Ishikawa (cell line): ENCODE measurements at regions not wholly inside any gene's neighbourhood (a gene's known extent, or its start where the extent isn't known, plus 50 kb on each side); places are given as distances from the start of the nearest gene placed in this dataset.

ENCODE experiments used
- CEBPB ChIP-seq: IDR thresholded peaks from 2 replicates; pipeline ENCODE4 v1.6.1; 2012
- CREB1 ChIP-seq: IDR thresholded peaks from 2 replicates; pipeline ENCODE4 v1.6.1; 2012; ENCODE audit warnings: low read depth
- EGR1 ChIP-seq: IDR thresholded peaks from 2 replicates; pipeline ENCODE4 v1.6.1; 2012
- EP300 ChIP-seq: IDR thresholded peaks from 2 replicates; pipeline ENCODE4 v1.6.1; 2012; ENCODE audit warnings: borderline replicate concordance
- FOXM1 ChIP-seq: IDR thresholded peaks from 2 replicates; pipeline ENCODE4 v1.6.1; 2012; ENCODE audit warnings: low read depth, borderline replicate concordance
- NFIC ChIP-seq: IDR thresholded peaks from 2 replicates; pipeline ENCODE4 v1.6.1; 2012
- RAD21 ChIP-seq: IDR thresholded peaks from 2 replicates; pipeline ENCODE4 v1.6.1; 2012; ENCODE audit warnings: low read depth
- TAF1 ChIP-seq: IDR thresholded peaks from 2 replicates; pipeline ENCODE4 v1.6.1; 2012; ENCODE audit warnings: low read depth, mild to moderate bottlenecking
- TCF12 ChIP-seq: IDR thresholded peaks from 2 replicates; pipeline ENCODE4 v1.6.1; 2012; ENCODE audit warnings: low read depth
- TEAD4 ChIP-seq: IDR thresholded peaks from 2 replicates; pipeline ENCODE4 v1.6.1; 2012
- USF1 ChIP-seq: IDR thresholded peaks from 2 replicates; pipeline ENCODE4 v1.6.1; 2012
- YY1 ChIP-seq: IDR thresholded peaks from 2 replicates; pipeline ENCODE4 v1.6.1; 2012; ENCODE audit warnings: low read depth
- ZBTB7A ChIP-seq: IDR thresholded peaks from 2 replicates; pipeline ENCODE4 v1.6.1; 2012; ENCODE audit warnings: low read depth
- TF ChIP-seq, protein P1 (sequence below): IDR thresholded peaks from 2 replicates; pipeline ENCODE4 v1.6.1; 2012; ENCODE audit warnings: low read depth, mild to moderate bottlenecking
- TF ChIP-seq, protein P2 (sequence below): IDR thresholded peaks from 2 replicates; pipeline ENCODE4 v1.6.1; 2012

DNA sequence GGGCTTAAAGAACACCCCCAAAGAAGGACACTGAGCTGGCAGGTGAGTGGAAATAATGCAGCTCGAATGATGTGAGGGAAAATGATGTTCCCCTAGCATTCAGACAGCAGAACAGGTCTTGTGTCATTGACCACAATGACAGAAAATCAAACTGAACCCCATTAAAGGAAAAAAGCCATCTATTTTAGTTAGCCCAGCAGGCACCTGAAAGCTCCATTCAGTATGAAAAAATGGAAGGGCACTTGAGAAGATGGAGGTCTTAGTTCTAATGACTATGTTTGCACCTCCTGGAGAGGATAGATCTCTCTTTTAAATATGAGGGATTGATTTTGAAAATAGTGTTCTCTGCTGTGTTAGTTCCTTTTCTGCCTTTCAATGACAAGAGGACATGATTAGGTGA, 323.1 kb downstream of the NKX6-1 start:
- TF ChIP-seq CEBPB (no peak), ZBTB7A (no peak), EP300 (no peak), TAF1 (no peak), TEAD4 (no peak), CREB1 (no peak), TCF12 (no peak), EGR1 (no peak), FOXM1 (no peak), RAD21 (no peak), USF1 (no peak)
- TF ChIP-seq, protein P1, sequence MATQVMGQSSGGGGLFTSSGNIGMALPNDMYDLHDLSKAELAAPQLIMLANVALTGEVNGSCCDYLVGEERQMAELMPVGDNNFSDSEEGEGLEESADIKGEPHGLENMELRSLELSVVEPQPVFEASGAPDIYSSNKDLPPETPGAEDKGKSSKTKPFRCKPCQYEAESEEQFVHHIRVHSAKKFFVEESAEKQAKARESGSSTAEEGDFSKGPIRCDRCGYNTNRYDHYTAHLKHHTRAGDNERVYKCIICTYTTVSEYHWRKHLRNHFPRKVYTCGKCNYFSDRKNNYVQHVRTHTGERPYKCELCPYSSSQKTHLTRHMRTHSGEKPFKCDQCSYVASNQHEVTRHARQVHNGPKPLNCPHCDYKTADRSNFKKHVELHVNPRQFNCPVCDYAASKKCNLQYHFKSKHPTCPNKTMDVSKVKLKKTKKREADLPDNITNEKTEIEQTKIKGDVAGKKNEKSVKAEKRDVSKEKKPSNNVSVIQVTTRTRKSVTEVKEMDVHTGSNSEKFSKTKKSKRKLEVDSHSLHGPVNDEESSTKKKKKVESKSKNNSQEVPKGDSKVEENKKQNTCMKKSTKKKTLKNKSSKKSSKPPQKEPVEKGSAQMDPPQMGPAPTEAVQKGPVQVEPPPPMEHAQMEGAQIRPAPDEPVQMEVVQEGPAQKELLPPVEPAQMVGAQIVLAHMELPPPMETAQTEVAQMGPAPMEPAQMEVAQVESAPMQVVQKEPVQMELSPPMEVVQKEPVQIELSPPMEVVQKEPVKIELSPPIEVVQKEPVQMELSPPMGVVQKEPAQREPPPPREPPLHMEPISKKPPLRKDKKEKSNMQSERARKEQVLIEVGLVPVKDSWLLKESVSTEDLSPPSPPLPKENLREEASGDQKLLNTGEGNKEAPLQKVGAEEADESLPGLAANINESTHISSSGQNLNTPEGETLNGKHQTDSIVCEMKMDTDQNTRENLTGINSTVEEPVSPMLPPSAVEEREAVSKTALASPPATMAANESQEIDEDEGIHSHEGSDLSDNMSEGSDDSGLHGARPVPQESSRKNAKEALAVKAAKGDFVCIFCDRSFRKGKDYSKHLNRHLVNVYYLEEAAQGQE = no peak
- TF ChIP-seq, protein P2, sequence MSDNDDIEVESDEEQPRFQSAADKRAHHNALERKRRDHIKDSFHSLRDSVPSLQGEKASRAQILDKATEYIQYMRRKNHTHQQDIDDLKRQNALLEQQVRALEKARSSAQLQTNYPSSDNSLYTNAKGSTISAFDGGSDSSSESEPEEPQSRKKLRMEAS = no peak

DNA sequence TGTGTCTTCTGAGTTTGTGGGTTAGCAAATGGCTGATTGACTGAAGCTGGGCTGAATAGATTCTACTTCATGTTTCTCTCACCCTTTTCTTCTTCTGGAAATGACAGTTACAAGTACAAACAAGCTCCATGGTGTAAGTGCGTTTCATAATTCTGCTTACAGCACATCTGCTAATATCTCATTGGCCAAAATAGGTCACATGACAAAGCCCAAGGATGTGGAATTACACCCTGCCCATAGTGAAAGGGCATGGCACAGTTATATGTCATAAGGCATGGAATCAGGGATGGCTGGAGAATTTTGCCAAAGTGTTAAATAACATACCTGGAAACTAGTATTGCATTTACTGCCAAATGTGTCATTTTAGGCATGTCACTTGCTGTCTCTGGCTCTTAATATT, 327.2 kb downstream of the NKX6-1 start:
- TF ChIP-seq EP300 = no peak
- TF ChIP-seq TAF1 = no peak
- no peak for TF ChIP-seq USF1
- TF ChIP-seq EGR1 = no peak
- TF ChIP-seq, protein P2 = no peak
- TF ChIP-seq TCF12 = no peak
- no peak for TF ChIP-seq NFIC

GRCh38 chr4:84167564-84167963, 331.5 kb downstream of the NKX6-1 start:
- TF ChIP-seq YY1 (no peak), TAF1 (no peak), EGR1 (no peak), FOXM1 (no peak), TEAD4 (no peak)

DNA sequence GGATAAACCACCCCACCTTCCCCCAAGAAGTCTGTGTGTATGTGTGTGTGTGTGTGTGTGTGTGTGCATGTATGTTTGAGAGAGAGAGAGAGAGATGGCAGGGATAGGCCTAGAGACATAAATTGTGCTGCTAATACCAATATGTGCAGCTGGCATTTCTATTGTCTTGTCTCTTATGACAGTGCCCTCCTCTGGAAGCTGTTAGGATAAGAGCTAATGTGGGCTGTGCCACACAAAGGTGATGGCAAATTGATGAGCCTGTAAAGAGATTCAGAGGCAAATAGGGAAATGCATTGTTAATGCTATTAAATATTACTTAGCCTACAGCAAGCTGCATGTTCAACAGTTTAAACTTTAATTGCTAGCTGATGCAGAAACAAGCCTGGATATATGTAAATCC, 332.0 kb downstream of the NKX6-1 start:
- no peak for TF ChIP-seq CREB1
- TF ChIP-seq TAF1 = no peak
- no peak for TF ChIP-seq EP300
- no peak for TF ChIP-seq USF1
- TF ChIP-seq EGR1 = no peak
- TF ChIP-seq, protein P2 = no peak
- TF ChIP-seq, protein P1 = no peak
- TF ChIP-seq NFIC = no peak
- no peak for TF ChIP-seq RAD21
- TF ChIP-seq CEBPB = no peak

GRCh38 chr4:84166486-84166885, 332.6 kb downstream of the NKX6-1 start:
- TF ChIP-seq CEBPB (no peak), EGR1 (no peak), YY1 (no peak), TAF1 (no peak), USF1 (no peak), RAD21 (no peak), EP300 (no peak), CREB1 (no peak), TEAD4 (no peak), TCF12 (no peak), ZBTB7A (no peak), FOXM1 (no peak), NFIC (no peak)
- TF ChIP-seq, protein P1 = no peak
- TF ChIP-seq, protein P2 = no peak
